Fibroblast of skin of left biceps (primary cell): ENCODE measurements at regions not wholly inside any gene's neighbourhood (a gene's known extent, or its start where the extent isn't known, plus 50 kb on each side); places are given as distances from the start of the nearest gene placed in this dataset.

Experiments used
- DNase-seq, 2 experiments: peaks; one replicate each; pipeline ENCODE4 v3.0.0-alpha.2; 2013; ENCODE audit warnings: low read depth in 2 of 2

DNA sequence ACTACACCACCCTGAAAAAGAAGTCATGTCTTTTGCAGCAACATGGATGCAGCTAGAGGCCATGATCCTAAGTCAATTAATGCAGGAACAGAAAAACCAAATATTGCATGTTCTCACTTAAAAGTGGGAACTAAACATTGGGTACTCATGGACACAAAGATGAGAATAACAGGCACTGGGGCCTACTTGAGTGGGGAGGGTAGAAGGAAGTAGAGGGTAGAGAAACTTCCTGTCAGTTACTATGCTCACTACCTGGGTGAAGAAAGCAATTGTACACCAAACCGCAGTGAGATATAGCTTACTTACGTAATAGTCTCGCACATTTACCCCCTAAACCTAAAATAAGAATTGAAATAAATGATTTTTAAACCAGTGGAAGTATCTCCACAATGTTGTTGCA lies 480.5 kb upstream of the ARRDC4 start:
- no peak for DNase-seq

DNA sequence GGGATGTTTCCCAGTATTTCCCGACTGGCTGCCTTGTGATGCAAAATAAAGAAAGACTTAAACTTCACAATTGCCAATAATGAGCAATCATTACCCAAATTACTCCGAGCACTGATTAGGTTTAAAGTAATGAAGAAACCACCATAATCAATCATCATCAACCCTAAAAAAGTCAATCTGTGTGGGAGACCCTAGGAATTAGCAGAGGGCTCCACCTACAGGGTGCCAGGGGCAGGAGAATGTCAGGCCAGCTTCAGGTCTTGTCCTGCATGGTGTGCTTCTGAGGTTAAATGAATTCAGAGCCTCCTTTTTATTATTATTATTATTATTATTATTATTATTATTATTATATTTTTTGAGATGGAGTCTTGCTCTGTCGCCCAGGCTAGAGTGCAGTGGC lies 478.0 kb upstream of the ARRDC4 start:
- DNase-seq = no peak

DNA sequence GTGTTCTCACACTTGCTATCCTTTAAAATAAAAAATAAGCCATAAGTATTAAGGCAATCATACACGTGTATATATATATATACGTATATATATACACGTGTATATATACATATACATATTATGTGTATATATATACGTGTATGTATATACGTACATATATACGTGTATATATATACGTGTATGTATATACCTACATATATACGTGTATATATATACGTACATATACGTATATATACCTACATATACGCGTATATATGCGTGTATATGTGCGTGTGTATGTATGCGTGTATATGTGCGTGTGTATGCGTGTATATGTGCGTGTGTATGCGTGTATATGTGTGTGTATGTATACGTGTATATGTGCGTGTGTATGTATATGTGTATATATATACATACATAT lies 477.3 kb upstream of the ARRDC4 start:
- no peak for DNase-seq

DNA sequence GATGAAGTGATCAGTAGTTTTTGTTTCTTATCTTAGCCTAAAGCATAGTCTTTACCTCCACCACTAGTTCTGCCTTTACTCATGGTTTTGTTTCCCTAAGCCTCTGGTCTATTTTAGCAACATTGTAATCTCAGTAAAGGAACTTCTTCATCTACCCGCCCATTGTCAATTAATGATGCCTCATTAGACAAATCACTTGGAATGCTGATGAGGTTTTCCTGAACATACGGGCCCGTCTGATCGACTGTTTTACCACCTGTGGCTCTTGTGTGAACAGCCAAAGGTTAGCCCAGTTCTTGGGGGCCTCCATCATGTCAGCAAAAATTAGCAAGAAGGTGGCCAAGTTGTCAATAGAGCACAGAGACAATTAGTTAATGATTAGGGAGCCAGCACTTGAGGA lies 470.1 kb upstream of the ARRDC4 start:
- DNase-seq = no peak

DNA sequence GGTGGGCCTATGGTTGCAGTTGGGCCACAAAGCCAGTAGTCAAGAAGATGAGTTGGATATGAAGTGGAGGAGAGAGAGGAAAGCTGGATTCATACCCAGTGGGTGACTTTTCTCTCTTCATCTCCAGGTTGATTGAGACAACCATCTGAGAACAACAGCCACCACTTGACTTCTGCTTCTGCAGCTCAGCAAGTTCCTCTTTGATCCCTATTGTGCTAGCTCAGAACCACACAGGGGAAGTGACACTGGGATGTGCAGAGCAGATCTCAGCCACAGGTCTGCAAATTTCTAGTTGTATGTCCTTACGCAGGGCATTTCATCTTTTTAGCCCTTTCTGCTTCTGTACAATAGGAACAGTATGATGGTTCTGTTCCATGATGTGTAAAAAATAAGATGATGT lies 459.2 kb upstream of the ARRDC4 start:
- DNase-seq = no peak

DNA sequence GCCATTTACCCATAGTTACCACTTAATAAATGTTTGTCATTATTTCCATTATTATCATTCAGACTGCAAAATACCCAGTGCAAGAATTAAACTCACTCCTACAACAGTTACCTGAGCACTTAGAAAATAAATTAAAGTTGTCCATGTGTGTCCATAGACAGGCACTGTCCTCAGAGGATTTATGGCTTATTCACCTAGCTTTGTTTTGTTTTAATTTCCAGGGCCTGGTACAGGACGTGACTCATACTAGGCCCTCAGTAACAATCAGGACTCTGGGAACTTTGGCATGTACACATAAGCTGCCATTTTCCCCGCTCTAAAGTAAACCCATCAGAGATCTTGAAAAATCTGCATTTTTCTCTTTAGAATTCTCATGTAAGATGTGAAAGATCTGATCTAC lies 458.5 kb upstream of the ARRDC4 start:
- no peak for DNase-seq

DNA sequence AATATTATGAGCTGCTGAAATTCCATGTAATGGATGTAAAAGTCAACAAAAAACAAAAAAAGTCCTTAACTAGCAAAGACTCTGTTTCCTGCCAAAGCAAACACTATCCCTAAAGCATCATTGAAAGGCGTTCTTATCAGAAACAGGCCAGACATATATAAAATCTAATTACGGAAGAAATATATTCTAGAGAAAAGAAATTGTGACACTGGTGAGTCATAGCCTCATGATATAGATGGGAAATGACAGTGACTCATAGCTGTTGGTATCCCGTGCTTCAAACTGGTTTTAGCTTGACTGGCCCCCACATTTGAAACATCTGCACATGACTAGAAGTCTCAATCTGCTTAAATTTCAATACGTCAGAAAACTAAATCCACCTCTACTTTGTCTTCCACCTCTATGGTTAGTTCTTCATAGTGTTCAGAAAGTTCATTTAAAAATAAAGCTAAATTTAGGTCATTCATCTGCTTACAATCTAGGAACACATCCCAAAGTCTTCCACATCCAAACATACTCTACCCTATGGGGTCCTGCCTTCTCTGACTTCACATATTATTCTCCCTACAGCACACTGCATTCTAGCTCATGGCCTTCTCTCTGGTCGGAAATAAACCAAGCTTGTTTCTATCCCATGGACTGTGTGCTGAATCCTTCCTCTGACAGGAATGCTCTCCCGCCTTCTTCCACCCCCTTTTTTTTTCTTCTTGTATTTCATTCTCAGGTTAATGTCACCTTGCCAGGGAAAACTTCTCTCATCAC lies 456.3 kb upstream of the ARRDC4 start:
- peak; percentile 4 to 15 for DNase-seq

DNA sequence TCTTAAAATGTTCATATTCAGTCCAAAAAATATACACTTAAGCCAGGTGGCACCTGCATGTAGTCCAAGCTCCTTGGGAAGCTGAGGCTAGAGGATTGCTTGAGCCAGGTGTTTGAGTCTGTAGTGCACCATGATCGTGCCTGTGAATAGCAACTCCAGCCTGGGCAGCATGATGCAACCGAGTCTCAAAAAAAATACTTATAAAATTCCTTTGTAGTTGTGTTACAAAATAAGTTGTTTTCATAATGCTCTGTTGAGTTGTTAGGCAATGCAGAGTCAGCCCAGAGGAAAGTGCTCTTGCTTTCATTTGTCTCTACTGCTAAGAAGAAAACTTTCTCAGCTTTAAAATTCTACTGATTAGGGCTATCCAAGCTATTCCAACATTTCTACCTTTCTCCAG lies 442.8 kb upstream of the ARRDC4 start:
- no peak for DNase-seq

DNA sequence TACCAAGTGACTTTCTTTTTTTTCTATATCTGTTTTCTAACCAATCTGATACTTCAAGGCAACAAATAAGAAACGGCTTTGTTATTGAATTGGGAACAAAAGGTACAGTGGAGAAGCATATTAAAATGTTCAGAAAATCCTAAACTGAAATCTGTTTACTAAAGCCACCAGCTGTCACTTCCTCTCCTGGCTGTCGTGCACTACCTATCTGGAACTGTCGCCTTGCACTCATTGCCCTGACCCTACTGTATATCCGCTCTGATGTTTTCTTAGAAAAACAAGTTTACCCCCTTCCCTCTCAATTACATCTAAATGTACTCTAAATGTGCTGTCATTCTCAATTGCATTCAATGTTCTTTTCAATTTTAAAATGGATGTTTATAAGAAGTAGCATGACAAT lies 439.8 kb upstream of the ARRDC4 start:
- no peak for DNase-seq

DNA sequence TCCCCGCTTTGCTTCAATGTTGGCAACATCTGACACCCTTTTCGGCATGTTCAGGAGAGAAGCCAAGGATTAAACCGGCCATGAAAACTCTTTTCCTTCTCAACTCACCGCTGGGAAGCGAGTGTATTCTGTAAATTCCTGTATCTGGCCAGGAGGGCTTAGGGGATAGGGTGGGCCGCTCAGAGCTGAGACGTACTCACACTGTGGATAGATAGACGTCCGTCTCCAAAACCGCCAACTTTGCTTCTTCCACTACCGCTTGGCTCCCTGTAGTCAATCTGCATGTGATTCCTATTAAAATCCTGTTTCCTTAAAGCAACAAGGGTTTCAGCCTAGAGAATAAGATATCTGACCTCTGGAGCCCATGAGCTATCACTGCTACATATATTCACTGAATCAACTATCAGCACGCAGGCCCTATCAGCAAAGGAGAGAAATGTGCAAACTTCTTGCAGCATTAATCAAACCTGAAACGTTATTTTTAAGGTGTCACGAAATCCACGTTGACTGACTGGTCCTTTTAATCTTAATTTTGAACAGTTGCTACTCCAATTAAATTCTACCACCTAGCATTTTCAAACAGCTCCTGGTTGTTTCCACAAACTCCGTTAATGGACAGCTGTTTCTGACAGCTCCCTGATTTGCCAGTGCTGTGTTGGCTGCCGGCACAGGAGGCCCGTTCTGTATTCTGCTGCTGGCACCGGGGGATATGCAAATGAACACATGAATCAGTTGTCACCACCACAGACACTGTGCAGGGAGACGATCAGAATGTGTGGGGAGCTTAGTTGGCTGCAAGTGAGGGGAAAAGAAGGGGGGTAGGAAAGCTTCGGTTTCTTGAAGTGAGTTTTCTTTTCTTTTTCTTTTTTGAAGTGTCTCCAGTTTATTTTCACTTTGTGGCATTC lies 438.9 kb upstream of the ARRDC4 start:
- DNase-seq = no peak

DNA sequence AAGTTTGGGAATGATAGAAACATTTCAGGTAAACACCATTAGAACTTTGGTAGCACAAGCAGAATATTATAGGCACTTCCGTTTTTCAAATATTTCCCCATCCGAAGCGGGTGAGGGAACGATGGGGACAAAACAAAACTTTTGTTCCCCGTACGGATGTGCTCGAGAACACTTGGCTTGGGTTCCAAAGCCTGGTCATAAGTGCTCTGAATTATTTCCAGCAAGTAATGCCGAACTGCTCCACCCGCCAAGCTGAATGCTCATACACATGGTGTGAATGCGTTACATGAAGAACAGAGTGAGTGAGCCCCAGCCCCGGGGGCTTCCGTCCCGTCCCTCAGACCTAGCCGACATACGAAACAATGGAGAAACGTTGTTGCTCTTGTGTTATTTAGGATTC lies 438.2 kb upstream of the ARRDC4 start:
- DNase-seq = no peak

DNA sequence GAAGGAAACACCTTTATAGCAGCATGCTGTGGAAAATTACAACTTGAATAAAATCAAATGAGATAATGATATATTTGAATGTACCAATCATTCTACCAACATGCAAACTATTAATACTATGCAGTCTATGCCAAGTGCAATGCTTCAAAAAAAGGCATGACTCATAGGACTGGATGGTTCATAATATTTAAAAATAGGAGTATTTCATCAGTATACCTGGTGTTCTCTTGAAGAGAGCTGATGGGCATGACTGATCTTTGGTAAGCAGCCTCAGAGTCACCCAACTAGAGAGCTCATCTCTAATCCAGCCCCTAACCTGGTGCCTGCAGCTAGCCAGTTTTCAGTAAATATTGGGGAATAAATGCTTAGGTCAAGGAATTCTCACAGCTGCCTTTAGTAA lies 434.7 kb upstream of the ARRDC4 start:
- DNase-seq = no peak

DNA sequence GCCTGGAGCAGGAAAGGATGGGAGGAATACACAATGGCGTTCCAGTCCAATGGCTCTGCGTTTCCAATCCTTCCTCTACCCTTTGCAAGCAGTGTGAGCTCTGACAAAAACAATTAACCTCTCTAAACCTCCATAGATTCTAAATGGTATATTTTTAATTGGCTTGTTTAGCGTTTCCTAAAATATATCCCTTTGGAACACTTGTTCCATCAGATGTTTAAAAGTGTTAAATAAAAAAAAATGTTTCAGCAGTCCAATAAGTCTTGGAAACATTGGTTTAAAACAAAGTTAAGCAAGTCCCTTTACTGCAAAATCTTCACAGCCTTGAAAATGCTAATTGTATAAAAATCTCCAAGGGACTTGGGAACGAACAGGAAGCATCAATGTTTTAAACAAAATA lies 432.3 kb upstream of the ARRDC4 start:
- DNase-seq = no peak

DNA sequence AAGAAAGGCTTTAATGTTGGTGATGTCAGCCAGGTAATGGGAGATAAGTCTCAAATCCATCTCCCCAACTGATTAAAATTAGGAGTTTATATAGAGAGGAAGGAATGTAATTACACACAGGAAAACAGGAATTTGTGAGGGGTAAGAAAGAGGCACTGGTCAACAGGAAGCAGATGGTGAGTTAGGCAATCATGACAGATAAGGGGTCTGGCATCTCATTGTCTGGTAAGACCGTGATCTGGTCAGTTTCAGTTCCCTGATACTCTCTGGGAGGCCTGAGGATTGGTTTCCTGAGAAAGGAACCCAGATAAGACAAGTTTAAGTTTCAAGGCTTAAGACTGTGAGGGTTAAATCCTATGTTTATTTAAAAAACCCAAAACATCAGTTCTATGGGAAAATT lies 414.7 kb upstream of the ARRDC4 start:
- no peak for DNase-seq

DNA sequence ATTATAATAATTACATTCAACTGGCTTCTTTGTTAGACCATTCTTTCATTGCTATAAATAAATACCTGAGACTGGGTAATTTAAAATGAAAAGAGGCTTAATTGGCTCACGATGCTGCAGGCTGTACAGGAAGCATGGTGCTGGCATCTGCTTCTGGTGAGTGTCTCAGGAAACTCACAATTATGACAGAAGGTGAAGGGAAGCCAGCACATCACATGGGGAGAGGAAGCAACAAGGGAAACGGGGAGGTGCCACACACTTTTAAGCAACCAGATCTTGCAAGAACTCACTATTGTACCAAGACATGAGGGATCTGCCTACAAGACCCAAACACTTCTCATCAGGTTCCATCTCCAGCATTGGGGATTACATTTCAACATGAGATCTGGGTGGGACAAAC lies 413.1 kb upstream of the ARRDC4 start:
- no peak for DNase-seq

DNA sequence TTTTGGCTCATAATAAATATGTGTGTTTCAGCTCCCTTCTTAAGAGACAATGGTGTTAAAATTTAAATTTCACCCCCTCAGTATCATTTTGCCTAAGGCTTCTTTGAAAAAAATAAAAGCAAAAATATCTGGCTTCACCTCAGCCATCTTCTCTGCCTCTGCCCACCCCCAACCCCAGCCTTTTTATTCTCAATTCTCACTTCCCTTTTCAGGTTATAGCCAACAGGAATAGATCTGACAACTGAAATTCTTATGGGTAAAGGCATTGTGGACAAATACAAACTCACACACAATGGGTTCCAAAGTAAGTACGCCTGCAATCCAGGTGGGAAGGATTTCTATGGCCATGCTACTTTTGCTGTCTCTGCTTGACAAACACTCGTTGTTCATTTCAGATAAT lies 399.0 kb upstream of the ARRDC4 start:
- no peak for DNase-seq

DNA sequence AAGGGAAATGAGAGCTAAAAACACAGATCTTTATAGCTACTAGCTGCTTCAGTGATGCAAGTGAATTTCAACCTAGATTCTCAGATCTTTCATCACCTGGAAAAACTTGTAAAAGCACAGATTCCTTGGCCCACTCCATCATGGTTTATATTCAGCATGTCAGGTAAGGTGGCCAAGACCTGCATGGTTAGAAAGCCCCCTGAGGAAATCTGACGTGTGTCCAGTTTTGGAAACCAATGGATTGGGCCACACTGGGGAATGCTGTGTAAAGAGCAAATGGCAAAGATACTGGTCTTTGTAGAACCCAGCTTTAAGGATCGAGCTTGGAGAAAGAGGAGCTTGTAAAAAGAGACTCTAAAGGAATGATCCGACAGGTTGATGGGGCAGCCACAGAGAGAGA lies 397.0 kb upstream of the ARRDC4 start:
- DNase-seq = no peak

DNA sequence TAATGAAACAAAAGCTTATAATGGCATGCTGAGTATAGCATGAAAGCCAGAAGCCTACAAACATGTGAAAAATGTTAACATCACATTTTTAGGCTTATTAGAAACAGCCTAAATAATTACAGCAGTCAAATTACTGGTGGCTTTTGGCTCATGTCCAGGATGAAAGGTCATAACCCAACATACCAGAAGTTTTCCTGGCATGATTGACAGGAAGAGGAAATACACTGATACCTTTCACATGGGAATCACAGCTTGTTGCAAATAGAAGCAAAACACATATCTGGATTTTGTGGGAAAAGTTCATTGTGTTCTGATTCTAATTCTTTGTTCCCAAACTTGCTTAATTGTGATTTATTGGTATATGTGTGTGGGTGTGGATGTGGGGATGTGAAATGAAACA lies 393.5 kb upstream of the ARRDC4 start:
- DNase-seq = no peak

DNA sequence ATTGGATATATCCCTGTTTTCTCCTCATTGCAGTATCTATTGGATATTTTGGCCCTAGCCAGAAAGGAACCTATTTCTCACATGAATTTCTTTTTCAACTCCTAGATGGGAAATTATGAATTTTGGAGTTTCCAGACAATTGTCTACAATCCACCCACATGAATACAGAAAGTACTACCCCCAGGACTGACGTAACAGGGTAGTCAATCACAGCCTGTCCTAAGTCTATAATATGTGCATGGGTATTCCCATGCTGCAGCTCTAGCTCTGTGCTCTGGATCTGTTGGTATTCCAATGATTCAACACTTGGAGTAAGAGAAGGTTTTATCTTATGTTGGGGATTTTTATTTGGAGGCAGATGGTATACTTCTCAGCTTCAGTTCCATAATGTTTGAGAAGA lies 393.1 kb upstream of the ARRDC4 start:
- no peak for DNase-seq

DNA sequence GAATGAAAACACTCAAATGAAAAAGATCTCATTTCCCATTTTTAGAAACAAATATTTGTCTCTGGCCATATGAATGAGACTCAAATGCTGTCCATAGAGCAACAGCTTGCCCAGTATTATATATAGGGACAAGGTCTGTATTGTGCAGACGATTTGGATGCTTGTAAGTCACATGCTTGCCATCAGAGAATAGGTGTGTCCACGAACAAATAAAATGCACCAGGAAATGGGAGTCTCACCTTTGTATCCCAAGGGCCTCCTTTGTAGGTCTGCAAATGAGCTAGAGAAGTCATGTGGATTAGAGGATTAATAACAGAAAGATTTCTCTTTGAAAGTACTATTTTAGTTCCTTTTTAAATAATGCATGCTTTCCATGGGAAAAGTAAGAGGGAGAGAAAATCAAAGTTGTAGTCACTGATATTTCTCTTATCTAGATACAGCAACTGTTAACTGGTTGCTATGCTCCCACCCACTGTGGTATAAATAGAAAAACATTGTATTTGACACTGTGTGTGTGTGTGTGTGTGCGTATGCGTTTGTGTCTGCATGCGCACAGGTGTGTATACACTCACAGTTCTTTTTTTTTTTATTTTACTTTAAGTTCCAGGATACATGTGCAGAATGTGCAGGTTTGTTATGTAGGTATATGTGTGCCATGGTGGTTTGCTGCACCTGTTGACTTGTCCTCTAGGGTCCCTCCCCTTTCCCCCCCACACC lies 383.4 kb upstream of the ARRDC4 start:
- DNase-seq = no peak

DNA sequence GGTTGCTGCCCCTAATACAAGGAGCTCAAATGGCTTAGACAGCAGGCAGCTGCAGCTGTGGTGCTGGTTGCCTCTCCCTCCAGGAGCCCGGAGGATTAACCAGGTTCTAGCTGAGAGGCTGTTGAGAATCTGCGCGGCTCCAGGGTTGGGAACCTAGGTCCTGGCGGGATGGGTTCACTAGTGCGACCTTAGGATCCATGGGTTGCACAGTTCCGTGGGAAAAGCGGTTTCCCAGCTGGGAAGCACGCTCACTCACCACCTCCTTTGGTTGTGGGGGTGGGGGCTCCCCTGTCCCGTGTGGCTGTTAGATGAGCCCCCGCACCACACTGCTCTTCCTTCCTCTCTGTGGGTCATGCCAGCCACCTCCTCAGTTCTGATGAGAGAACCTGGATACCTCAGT lies 375.1 kb upstream of the ARRDC4 start:
- DNase-seq = no peak

DNA sequence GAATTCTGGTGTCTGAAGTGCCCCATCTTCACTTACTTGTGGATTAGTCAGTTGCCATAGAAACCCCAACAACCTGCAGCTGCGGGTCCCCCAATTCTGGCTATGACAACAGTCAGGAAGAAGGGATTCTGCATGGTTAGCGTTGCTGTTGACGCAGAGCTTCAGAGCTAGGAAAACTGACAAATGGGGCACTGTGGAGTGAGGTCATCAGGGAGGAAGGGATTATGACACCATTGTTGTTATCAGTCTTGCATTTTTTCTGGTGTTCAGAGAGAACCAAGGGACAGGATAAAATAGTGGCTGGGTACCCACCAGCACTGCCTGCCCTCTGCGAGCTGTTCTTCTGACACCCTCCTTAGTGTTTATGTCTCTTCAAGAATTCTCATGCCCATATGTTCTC lies 367.7 kb upstream of the ARRDC4 start:
- no peak for DNase-seq

DNA sequence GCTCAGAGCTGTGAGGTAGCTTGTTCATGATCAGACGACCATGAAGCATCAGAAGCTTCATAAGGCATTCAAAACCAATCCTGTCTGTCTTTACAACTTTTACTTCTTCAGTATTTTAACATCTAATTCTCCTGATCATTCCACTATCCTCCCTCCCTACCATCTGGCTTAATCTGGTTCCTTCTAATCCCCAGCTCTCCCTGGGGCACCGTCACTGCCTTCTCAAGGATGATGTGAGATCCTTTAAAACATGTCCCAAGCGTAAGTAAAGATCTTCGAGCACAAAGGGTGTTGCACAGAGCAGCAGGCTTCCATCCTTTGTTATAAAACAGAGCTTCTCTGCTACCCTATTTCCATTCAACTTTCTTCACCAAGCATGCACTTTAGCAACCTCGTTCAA lies 362.7 kb upstream of the ARRDC4 start:
- DNase-seq = no peak
